Activated CD4-positive, alpha-beta memory T cell treated with anti-CD3 and anti-CD28 coated beads, Interleukin-2, amount 10 ng/mL, durations not matched to agents 7 days and 5 days (primary cell): ENCODE measurements at regions not wholly inside any gene's neighbourhood (a gene's known extent, or its start where the extent isn't known, plus 50 kb on each side); places are given as distances from the start of the nearest gene placed in this dataset.

Experiments used
- CTCF ChIA-PET: fragments of 350-600 bp; sonication (Branson Sonifier 250); formaldehyde crosslinking; loops from one replicate; lab custom pipeline; 2021; ENCODE audit warnings: antibody characterized with exemption, inconsistent platforms; lab: Charles Lee
- POLR2A ChIA-PET: fragments of 350-600 bp; sonication (Branson Sonifier 250); formaldehyde crosslinking; loops from one replicate; lab custom pipeline; 2021; ENCODE audit warnings: antibody characterized with exemption; lab: Charles Lee
- DNase-seq: peaks from one replicate; pipeline ENCODE4 v3.0.0-alpha.2; 2020
- H3K27ac Mint-ChIP-seq: one replicate; pipeline ENCODE4 v1.8.0; 2021; ENCODE audit warnings: mild to moderate bottlenecking, mixed read lengths
- H3K27me3 Mint-ChIP-seq: one replicate; pipeline ENCODE4 v1.8.0; 2021; ENCODE audit warnings: mixed read lengths
- H3K36me3 Mint-ChIP-seq: one replicate; pipeline ENCODE4 v1.8.0; 2021; ENCODE audit warnings: low read depth, mixed read lengths
- H3K4me1 Mint-ChIP-seq: one replicate; pipeline ENCODE4 v1.8.0; 2021; ENCODE audit warnings: mixed read lengths
- H3K4me3 Mint-ChIP-seq: one replicate; pipeline ENCODE4 v1.8.0; 2021; ENCODE audit warnings: mild to moderate bottlenecking, mixed read lengths
- H3K9me3 Mint-ChIP-seq: one replicate; pipeline ENCODE4 v1.8.0; 2021; ENCODE audit warnings: mixed read lengths

DNA sequence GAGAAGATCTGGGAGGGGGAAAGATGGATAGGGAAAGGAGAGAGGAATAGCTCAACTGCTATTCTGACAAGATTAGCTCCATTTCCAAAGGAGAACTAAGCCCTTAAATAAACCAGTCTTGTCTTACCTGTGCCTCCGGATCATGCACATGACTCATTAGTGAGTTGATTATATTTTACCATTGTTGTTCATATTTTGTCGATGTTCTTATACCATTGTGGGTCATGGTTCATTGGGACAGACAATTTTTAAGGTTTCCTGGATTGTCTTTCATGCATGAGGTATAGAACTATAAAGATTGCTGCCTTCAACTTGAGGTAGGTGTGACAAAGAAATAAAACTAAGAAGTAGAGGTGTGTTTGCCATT is 243.0 kb upstream of the ATP2B1 start:
- ChIA-PET POLR2A (no interaction called here), CTCF (no interaction called here)
- Mint-ChIP-seq H3K4me3 (no peak overlapping the region), H3K4me1 (peaks cover 16% of the 10 kb centered on the region), H3K27ac (no peak overlapping the region), H3K36me3 (no peaks in the 10 kb centered on the region), H3K9me3 (no peaks in the 10 kb centered on the region), H3K27me3 (no peaks in the 10 kb centered on the region)
- DNase-seq = no peak

GRCh38 chr12:89951050-89951693 is 242.5 kb upstream of the ATP2B1 start:
- POLR2A ChIA-PET = interaction anchor here (1.5 kb wide), 1 partner anchor 242 kb away, joined by 8 read pairs; the partner anchor contains the start of gene ATP2B1
- H3K27ac Mint-ChIP-seq = no peak overlapping the region
- CTCF ChIA-PET = no interaction called here
- no peaks in the 10 kb centered on the region for H3K36me3 Mint-ChIP-seq
- H3K4me3 Mint-ChIP-seq = no peak overlapping the region
- no peaks in the 10 kb centered on the region for H3K27me3 Mint-ChIP-seq
- no peaks in the 10 kb centered on the region for H3K9me3 Mint-ChIP-seq
- peaks cover 16% of the 10 kb centered on the region for H3K4me1 Mint-ChIP-seq
- DNase-seq = no peak

DNA sequence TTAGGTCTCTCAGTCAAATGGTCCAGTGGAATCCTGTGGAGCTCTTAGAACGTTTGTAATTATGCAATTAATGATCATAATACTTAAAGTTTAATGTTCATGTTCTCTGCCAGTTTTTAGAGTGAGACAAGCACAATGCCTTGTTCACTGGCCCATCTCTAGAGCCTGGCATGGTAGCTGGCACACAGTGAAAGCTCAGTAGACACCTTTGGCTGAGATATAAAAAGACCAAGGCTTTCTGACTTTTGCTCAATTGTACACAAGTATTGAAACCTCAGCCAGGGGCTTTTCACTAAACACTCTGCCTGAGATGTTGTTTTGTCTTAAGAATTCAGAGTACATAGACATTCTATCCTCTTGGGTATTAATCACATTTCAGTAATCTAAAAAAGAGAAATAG is 241.8 kb upstream of the ATP2B1 start:
- Mint-ChIP-seq H3K4me1 (peaks cover 16% of the 10 kb centered on the region), H3K9me3 (no peaks in the 10 kb centered on the region), H3K4me3 (no peak overlapping the region), H3K27ac (no peak overlapping the region), H3K36me3 (no peaks in the 10 kb centered on the region), H3K27me3 (no peaks in the 10 kb centered on the region)
- DNase-seq = no peak
- POLR2A ChIA-PET = interaction anchor here (0.9 to 1.5 kb wide), 3 partner anchors 10 to 241 kb away, joined by 3 to 8 read pairs (median 5); partner anchors contain the start of gene ATP2B1
- CTCF ChIA-PET = interaction anchor here (1.2 kb wide), 1 partner anchor 241 kb away, joined by 4 read pairs; no protein-coding TSS in a partner anchor

DNA sequence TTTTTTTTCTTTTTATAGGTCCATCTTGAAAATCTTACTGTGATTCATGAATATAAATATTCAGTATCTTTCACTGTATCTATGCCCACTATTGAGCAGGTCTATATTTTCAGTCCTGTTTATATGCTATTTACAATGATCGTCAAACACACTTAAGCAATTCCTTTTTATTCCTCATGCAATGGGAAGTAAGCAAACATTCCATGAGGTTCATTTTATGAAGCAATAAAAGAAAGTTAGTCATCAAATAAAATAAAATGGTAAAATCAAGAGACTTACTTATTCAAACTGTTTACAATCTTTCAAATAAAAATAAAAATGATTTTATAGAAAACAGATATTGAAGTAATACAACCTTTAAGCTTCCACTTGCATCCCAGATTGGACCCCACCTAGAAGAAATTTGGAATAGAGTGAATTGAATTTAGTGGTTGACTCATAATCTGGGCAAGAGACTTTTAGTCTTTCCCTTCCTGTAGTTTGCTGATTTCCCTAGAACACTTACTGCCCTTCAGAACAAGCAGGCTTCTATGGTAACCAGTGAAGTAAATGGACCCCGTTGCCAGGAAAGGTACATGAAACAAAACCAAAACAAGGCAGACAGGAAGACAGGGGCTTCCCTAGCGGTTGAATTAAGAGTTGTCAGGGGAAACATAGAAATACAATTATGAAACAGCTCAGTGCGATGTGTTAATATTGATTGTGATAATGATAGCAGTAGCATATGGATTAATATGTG is 241.0 kb upstream of the ATP2B1 start:
- H3K27ac Mint-ChIP-seq = no peak overlapping the region
- H3K9me3 Mint-ChIP-seq = no peaks in the 10 kb centered on the region
- CTCF ChIA-PET = interaction anchor here (1.2 kb wide), 1 partner anchor 240 kb away, joined by 4 read pairs; no protein-coding TSS in a partner anchor
- no peaks in the 10 kb centered on the region for H3K36me3 Mint-ChIP-seq
- DNase-seq = peak; percentile 34
- H3K4me1 Mint-ChIP-seq = peaks cover 16% of the 10 kb centered on the region
- H3K4me3 Mint-ChIP-seq = no peak overlapping the region
- H3K27me3 Mint-ChIP-seq = no peaks in the 10 kb centered on the region
- POLR2A ChIA-PET = interaction anchor here (0.6 to 1.5 kb wide), 4 partner anchors 10 to 272 kb away, joined by 3 to 8 read pairs (median 4); partner anchors contain the start of gene ATP2B1

DNA sequence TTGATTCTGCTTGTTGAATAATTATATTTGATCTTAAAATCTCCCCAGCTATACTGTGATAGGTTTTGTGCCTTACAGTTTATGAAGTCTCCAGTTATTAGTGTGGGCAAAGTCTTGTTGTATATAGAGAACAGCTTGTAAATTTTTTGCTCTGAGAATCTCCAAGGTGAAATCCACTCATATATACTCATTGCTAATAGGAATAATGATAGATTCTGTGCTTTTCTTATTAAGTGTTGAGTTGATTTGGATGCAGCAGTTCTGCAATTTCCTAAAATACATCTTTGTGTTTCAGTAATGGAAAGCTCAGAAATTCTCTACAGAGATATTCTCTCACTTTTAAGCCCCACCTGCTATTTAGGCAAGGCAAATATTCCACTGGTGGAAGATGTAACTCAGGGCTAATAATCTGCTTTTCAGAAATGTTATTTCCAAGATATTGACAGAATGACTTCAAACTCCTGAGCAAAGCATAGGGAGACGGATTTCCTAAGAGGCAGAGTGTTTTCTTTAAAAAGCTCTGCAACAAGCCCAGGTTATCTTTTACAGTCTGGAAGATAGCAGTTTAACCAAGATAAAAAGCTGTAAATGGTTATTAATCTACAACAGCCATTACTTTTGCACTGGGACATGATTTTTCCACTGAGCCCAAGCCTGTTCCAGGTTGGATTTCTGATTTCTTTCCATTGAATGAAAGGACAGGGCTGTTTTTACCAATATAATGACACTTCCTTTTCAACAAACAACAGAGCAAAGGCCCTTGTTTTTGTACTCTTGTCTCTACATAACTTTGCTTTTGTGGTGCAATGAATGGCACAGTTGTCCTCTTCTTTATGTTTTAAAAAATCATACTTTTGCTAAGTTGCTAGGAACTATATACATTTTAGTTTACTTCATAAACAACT is 239.9 kb upstream of the ATP2B1 start:
- no peak for DNase-seq
- peaks cover 16% of the 10 kb centered on the region for H3K4me1 Mint-ChIP-seq
- POLR2A ChIA-PET = interaction anchor here (0.6 to 1.7 kb wide), 2 partner anchors 239 to 271 kb away, joined by 3 to 9 read pairs; partner anchors contain the start of gene ATP2B1
- H3K4me3 Mint-ChIP-seq = no peak overlapping the region
- H3K36me3 Mint-ChIP-seq = no peaks in the 10 kb centered on the region
- no peak overlapping the region for H3K27ac Mint-ChIP-seq
- H3K9me3 Mint-ChIP-seq = no peaks in the 10 kb centered on the region
- CTCF ChIA-PET = no interaction called here
- H3K27me3 Mint-ChIP-seq = no peaks in the 10 kb centered on the region

GRCh38 chr12:89947437-89948270 is 239.0 kb upstream of the ATP2B1 start:
- CTCF ChIA-PET = no interaction called here
- no peak for DNase-seq

DNA sequence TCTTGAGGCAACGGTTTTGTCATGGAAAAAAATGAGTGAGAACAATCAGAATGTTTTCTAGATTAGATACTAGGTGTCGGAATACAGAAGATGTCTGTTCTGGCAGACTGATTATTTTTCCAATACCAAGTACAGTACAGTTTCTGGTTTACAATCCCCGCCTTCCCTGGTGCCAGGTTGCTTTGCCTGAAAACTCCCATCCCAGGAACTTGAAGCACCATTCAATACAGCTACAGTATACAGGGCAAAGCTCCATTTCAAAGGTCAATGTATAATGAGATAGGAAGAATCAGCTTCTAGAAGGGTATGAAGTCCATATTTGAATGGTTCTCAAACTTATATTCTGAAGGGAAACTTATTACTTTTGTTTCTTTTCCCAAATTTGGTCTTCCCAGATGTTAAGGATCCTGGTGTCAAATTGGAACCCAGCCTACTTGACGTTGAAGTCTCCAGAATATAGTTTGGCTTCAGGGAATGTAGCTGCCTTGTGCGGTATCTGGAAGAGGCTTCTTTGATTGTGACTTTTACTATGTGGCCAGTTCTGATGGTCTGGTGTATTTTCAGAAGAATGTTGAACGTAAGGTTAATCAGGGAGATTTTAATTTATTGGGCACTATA is 238.0 kb upstream of the ATP2B1 start:
- ChIA-PET CTCF (no interaction called here), POLR2A (no interaction called here)
- Mint-ChIP-seq H3K27ac (no peak overlapping the region), H3K4me1 (peaks cover 26% of the 10 kb centered on the region), H3K27me3 (no peaks in the 10 kb centered on the region), H3K9me3 (peaks cover under 1% of the 10 kb centered on the region), H3K4me3 (no peak overlapping the region), H3K36me3 (no peaks in the 10 kb centered on the region)
- no peak for DNase-seq

More at GRCh38 chr12:89947437-89948270, 239.0 kb upstream of the ATP2B1 start:
- H3K27ac Mint-ChIP-seq = no peak overlapping the region
- POLR2A ChIA-PET = interaction anchor here (1.7 kb wide), 1 partner anchor 238 kb away, joined by 9 read pairs; the partner anchor contains the start of gene ATP2B1
- H3K4me1 Mint-ChIP-seq = peaks cover 22% of the 10 kb centered on the region
- no peaks in the 10 kb centered on the region for H3K36me3 Mint-ChIP-seq
- H3K27me3 Mint-ChIP-seq = no peaks in the 10 kb centered on the region
- H3K4me3 Mint-ChIP-seq = no peak overlapping the region
- H3K9me3 Mint-ChIP-seq = no peaks in the 10 kb centered on the region

DNA sequence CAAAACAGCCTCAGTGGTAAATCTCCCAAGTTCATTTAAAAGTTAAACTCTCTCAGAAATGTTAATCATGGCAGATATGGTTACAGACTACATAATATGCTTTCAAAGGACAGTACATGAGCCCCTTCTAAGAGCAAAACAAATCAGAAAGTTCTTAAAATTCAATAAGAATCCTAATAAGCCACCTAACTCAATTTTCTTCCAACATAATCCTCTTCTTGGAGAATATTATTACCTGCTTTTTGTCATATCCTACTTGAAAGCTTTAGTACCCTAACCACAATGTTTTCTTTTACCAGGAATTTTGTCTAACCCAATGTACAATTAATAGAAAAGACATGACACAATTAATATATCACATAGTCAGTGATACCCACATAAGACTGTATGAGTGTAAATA is 236.5 kb upstream of the ATP2B1 start:
- POLR2A ChIA-PET = no interaction called here
- H3K4me1 Mint-ChIP-seq = peaks cover 20% of the 10 kb centered on the region
- no peak overlapping the region for H3K27ac Mint-ChIP-seq
- no peak for DNase-seq
- H3K9me3 Mint-ChIP-seq = peaks cover 7% of the 10 kb centered on the region
- H3K27me3 Mint-ChIP-seq = no peaks in the 10 kb centered on the region
- H3K4me3 Mint-ChIP-seq = no peak overlapping the region
- H3K36me3 Mint-ChIP-seq = no peaks in the 10 kb centered on the region
- CTCF ChIA-PET = no interaction called here

GRCh38 chr12:89943463-89943862 is 234.8 kb upstream of the ATP2B1 start:
- Mint-ChIP-seq H3K9me3 (peaks cover 7% of the 10 kb centered on the region), H3K4me3 (no peak overlapping the region), H3K27ac (no peak overlapping the region), H3K27me3 (no peaks in the 10 kb centered on the region), H3K4me1 (peaks cover 15% of the 10 kb centered on the region), H3K36me3 (no peaks in the 10 kb centered on the region)
- ChIA-PET CTCF (no interaction called here), POLR2A (no interaction called here)
- no peak for DNase-seq

DNA sequence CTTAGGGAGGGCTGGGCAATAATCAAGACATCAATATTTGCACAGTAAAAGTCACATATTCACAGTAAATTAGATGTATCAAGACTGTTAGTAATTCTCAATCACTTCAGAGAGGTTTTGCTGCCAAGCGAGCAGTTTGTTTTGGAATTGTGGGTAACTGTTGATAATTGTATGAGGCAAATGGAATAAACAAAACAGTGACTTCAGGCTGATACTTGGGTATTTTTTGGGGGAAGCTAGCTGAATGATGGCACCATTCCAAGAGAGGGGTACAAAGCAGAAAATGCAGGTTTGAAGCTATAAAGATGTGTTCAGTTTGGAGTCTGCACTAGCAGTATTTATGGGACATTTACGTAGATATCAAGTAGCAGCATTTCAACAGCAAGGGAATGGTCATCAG is 232.8 kb upstream of the ATP2B1 start:
- H3K4me1 Mint-ChIP-seq = peaks cover 13% of the 10 kb centered on the region
- H3K27me3 Mint-ChIP-seq = no peaks in the 10 kb centered on the region
- CTCF ChIA-PET = no interaction called here

GRCh38 chr12:89939522-89940215 is 231.0 kb upstream of the ATP2B1 start:
- Mint-ChIP-seq H3K27me3 (no peaks in the 10 kb centered on the region), H3K27ac (no peak overlapping the region), H3K4me3 (no peak overlapping the region), H3K4me1 (peaks cover 26% of the 10 kb centered on the region), H3K9me3 (peaks cover 7% of the 10 kb centered on the region), H3K36me3 (peaks cover 3% of the 10 kb centered on the region)
- DNase-seq = no peak
- POLR2A ChIA-PET = no interaction called here
- CTCF ChIA-PET = no interaction called here

More for the DNA sequence above, 232.8 kb upstream of the ATP2B1 start:
- Mint-ChIP-seq H3K4me3 (no peak overlapping the region), H3K36me3 (no peaks in the 10 kb centered on the region), H3K9me3 (peaks cover 7% of the 10 kb centered on the region), H3K27ac (no peak overlapping the region)
- no peak for DNase-seq
- POLR2A ChIA-PET = no interaction called here
